GM23248 (cell line): ENCODE measurements at regions not wholly inside any gene's neighbourhood (a gene's known extent, or its start where the extent isn't known, plus 50 kb on each side); places are given as distances from the start of the nearest gene placed in this dataset.

Experiments used
- DNase-seq: peaks from one replicate; pipeline ENCODE4 v3.0.0-alpha.2; 2015
- H2AFZ ChIP-seq: fragments of 200-600 bp; sonication (generic); 2 replicates; pipeline ENCODE4 v1.6.1; 2016; ENCODE audit warnings: antibody characterized with exemption
- H3F3A ChIP-seq: fragments of 200-600 bp; sonication (generic); 2 replicates; pipeline ENCODE4 v1.6.1; 2016; ENCODE audit warnings: mild to moderate bottlenecking, antibody characterized with exemption, mixed run types; ENCODE audit not compliant: insufficient read depth
- H3K27ac ChIP-seq: fragments of 200-600 bp; sonication (generic); 2 replicates; pipeline ENCODE4 v1.5.1; 2016; ENCODE audit warnings: mild to moderate bottlenecking
- H3K27me3 ChIP-seq: fragments of 200-600 bp; sonication (generic); replicated peaks from 2 replicates; pipeline ENCODE4 v1.6.1; 2016; ENCODE audit warnings: mild to moderate bottlenecking; ENCODE audit not compliant: insufficient read depth
- H3K36me3 ChIP-seq: fragments of 200-600 bp; sonication (generic); 2 replicates; pipeline ENCODE4 v1.6.1; 2016; ENCODE audit warnings: low read depth, mild to moderate bottlenecking
- H3K4me1 ChIP-seq: fragments of 200-600 bp; sonication (generic); 2 replicates; pipeline ENCODE4 v1.6.1; 2016; ENCODE audit warnings: mild to moderate bottlenecking; ENCODE audit not compliant: insufficient read depth
- H3K4me2 ChIP-seq: fragments of 200-600 bp; sonication (generic); one replicate; pipeline ENCODE4 v1.6.1; 2016; ENCODE audit warnings: mild to moderate bottlenecking; ENCODE audit not compliant: unreplicated experiment
- H3K4me3 ChIP-seq: fragments of 200-600 bp; sonication (generic); 2 replicates; pipeline ENCODE4 v1.5.1; 2016; ENCODE audit warnings: mild to moderate bottlenecking
- H3K79me2 ChIP-seq: fragments of 200-600 bp; sonication (generic); 2 replicates; pipeline ENCODE4 v1.6.1; 2016; ENCODE audit warnings: mild to moderate bottlenecking; ENCODE audit not compliant: insufficient read depth
- H3K9ac ChIP-seq: fragments of 200-600 bp; sonication (generic); 2 replicates; pipeline ENCODE4 v1.6.1; 2016; ENCODE audit warnings: mild to moderate bottlenecking
- H3K9me2 ChIP-seq: fragments of 200-600 bp; sonication (generic); 2 replicates; pipeline ENCODE4 v1.6.1; 2016; ENCODE audit warnings: mixed run types, mild to moderate bottlenecking, moderate library complexity; ENCODE audit not compliant: insufficient read depth
- H3K9me3 ChIP-seq: fragments of 200-600 bp; sonication (generic); one replicate; pipeline ENCODE4 v1.6.1; 2017; ENCODE audit warnings: low read depth
- H4K20me1 ChIP-seq: fragments of 200-600 bp; sonication (generic); 2 replicates; pipeline ENCODE4 v1.6.0; 2016; ENCODE audit not compliant: insufficient read depth
- EZH2 ChIP-seq: fragments of 200-600 bp; sonication (generic); IDR thresholded peaks from 2 replicates; pipeline ENCODE4 v1.6.1; 2018; ENCODE audit warnings: antibody characterized with exemption, mild to moderate bottlenecking; ENCODE audit not compliant: insufficient read depth, poor library complexity, severe bottlenecking
- EZH2phosphoT487 ChIP-seq: fragments of 200-600 bp; sonication (generic); IDR thresholded peaks from 2 replicates; pipeline ENCODE4 v1.6.1; 2018; ENCODE audit warnings: antibody characterized with exemption, moderate library complexity, mild to moderate bottlenecking, low read depth; ENCODE audit not compliant: insufficient read depth
- WGBS, 2 experiments: methylation state at CpG; one replicate each; pipeline ENCODE4 v1.1.6; 2015 to 2017; ENCODE audit warnings: low lambda C conversion rate in 2 of 2, low coverage in 1 of 2; ENCODE audit errors: missing lambda C conversion rate in 2 of 2; 5-methylcytosine and 5-hydroxymethylcytosine counted together
- in situ Hi-C: fragments of 300-500 bp; cut with MboI; formaldehyde crosslinking; loops from 2 replicates; pipeline ENCODE4 v1.15.0; 2020

DNA sequence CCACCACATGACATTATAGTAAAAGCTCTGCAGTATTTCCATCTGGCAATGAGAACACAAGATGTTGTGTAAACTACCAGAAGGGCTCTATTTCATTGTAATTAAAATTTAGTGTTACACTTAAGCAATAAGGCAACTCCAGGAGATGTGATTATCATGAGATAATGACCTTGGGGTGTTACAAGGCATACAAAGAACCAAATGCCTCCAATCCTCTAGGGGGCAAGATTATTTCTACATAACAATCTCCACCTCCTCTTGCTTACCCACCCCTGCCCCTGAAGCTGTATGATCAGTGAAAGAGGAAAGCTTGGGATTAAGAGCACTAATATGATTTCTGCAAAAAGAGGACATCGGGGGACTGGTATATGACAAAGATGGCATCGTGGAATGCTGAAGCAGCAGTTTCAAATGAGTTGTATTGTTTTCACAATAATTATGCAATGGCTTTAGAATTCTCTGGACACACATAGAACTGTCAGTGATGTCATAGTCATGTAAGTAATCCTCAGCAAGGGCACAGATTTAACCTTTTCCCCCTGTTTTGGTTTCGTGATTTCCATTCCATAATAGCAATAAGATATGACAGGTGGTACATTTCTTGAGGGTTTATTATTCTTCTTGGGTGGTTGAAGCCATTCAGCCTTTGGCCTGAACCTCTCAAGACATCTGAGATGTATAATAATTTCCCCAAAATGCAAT, 295.3 kb downstream of the MZT1 start:
- H4K20me1 ChIP-seq, result no peaks in the 10 kb centered on the region
- H3K9ac ChIP-seq, result no peak overlapping the region
- H2AFZ ChIP-seq, result no peak overlapping the region
- H3K9me3 ChIP-seq, result no peaks in the 10 kb centered on the region
- no peaks in the 10 kb centered on the region for H3K27me3 ChIP-seq
- no peak overlapping the region for H3K4me2 ChIP-seq
- H3K4me3 ChIP-seq, result no peak overlapping the region
- H3K36me3 ChIP-seq, result no peaks in the 10 kb centered on the region
- DNase-seq, result no peak
- WGBS, 2 experiments, result 36 to 42% methylated on average over 3 of the region's 3 CpGs
- no peaks in the 10 kb centered on the region for H3K79me2 ChIP-seq
- H3K4me1 ChIP-seq, result no peaks in the 10 kb centered on the region
- in situ Hi-C loops, result no loop called here
- no peaks in the 10 kb centered on the region for H3K9me2 ChIP-seq
- H3K27ac ChIP-seq, result no peak overlapping the region
- TF ChIP-seq EZH2 (no peak), EZH2phosphoT487 (no peak)
- no peaks in the 10 kb centered on the region for H3F3A ChIP-seq

DNA sequence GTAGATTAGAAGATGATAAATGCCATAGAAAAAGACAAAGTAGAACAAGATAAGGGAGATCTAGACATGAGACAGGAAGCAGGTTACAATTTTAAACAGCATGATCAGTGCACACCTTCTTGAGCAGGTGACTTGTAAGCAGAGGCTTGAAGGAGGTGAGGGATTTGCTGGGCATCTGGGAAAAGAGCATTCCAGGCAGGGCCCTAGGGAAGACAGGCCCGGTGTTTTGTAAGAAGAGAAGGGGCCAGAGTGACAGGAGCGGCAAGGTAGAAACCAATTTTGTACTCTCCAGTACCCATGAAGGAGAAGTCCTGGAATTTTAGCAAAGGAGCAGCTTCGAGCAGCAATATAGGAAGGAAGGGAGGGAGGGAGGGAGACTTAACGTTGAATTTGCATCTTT, 296.5 kb downstream of the MZT1 start:
- TF ChIP-seq EZH2 (no peak), EZH2phosphoT487 (no peak)
- no peaks in the 10 kb centered on the region for H3K9me2 ChIP-seq
- H4K20me1 ChIP-seq, result no peaks in the 10 kb centered on the region
- H3K9ac ChIP-seq, result no peak overlapping the region
- H3K4me1 ChIP-seq, result no peaks in the 10 kb centered on the region
- no peaks in the 10 kb centered on the region for H3K36me3 ChIP-seq
- no peak for DNase-seq
- WGBS, 2 experiments, result 15 to 16% methylated on average over 4 of the region's 4 CpGs
- H3K9me3 ChIP-seq, result no peaks in the 10 kb centered on the region
- H2AFZ ChIP-seq, result no peak overlapping the region
- no peak overlapping the region for H3K27ac ChIP-seq
- H3K4me3 ChIP-seq, result no peak overlapping the region
- in situ Hi-C loops, result no loop called here
- no peak overlapping the region for H3K4me2 ChIP-seq
- H3K27me3 ChIP-seq, result no peaks in the 10 kb centered on the region
- H3F3A ChIP-seq, result no peaks in the 10 kb centered on the region
- no peaks in the 10 kb centered on the region for H3K79me2 ChIP-seq

DNA sequence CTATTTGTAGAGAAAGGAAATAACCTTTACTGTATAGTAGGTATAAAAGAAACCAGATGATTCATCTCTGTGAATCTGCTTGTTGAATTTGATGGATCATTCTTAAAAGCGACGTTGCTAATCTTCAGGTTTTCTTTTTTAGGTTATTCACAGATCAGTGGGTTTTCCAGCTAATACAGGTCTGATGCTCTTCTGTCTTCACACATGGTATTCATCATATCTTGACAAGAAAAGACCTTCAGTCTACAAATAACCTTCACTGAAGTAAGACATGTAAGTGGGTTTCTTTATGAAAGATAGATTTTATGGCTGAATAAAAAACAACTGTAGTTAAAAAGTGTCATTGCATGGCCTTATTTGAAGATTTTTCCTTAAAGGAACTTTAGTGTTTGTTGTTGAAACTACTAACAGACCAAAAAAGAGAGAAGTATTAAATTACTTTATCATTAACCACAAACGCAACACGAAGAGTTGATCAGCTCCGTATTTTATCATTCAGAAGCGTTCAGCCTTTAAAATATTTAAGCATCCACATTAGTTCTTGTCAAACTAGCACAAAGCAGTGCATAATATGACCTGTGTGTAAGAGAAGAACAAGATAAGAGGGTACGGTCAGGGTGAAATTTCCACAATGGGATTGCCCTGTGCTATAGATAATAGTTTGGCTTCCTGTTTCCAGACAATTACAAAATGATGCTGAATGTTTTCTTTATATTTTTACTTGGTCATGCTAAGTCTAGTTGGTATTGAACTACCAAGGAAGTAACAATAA, 299.5 kb downstream of the MZT1 start:
- H3K27ac ChIP-seq, result no peak overlapping the region
- H3K4me3 ChIP-seq, result no peak overlapping the region
- H4K20me1 ChIP-seq, result no peaks in the 10 kb centered on the region
- H3K36me3 ChIP-seq, result no peaks in the 10 kb centered on the region
- no peaks in the 10 kb centered on the region for H3F3A ChIP-seq
- no peaks in the 10 kb centered on the region for H3K79me2 ChIP-seq
- no peaks in the 10 kb centered on the region for H3K9me3 ChIP-seq
- WGBS, 2 experiments, result 24 to 29% methylated on average over 7 of the region's 7 CpGs
- no peaks in the 10 kb centered on the region for H3K4me1 ChIP-seq
- H3K9me2 ChIP-seq, result no peaks in the 10 kb centered on the region
- no peak overlapping the region for H3K4me2 ChIP-seq
- no peaks in the 10 kb centered on the region for H3K27me3 ChIP-seq
- in situ Hi-C loops, result no loop called here
- no peak for DNase-seq
- H3K9ac ChIP-seq, result no peak overlapping the region
- TF ChIP-seq EZH2 (no peak), EZH2phosphoT487 (no peak)
- no peak overlapping the region for H2AFZ ChIP-seq

DNA sequence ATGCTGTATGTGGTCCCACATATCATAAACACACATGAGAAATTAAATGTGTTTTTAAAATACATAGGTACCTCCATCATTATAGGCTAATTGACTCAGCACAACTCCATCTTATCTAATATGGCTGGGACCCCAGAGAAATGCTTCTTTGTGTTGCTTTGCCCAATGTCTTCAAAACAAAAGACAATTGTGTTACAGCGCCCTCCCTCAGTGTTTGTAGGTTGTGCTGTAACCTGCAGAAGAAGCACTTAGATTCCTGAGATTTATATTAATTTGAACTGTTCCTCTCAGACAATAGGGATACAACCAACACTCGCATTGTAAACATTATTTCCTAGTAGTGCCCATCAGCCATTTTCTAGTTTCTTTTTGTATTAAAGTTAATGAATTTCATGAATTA, 303.4 kb downstream of the MZT1 start:
- H3K4me1 ChIP-seq, result no peaks in the 10 kb centered on the region
- no peak overlapping the region for H3K27ac ChIP-seq
- no peak overlapping the region for H2AFZ ChIP-seq
- no peaks in the 10 kb centered on the region for H3K9me2 ChIP-seq
- H3K27me3 ChIP-seq, result no peaks in the 10 kb centered on the region
- TF ChIP-seq EZH2phosphoT487 (no peak), EZH2 (no peak)
- H3K79me2 ChIP-seq, result no peaks in the 10 kb centered on the region
- H3K4me3 ChIP-seq, result no peak overlapping the region
- H3K36me3 ChIP-seq, result no peaks in the 10 kb centered on the region
- H3K9ac ChIP-seq, result no peak overlapping the region
- in situ Hi-C loops, result no loop called here
- no peak overlapping the region for H3K4me2 ChIP-seq
- H3F3A ChIP-seq, result no peaks in the 10 kb centered on the region
- no peaks in the 10 kb centered on the region for H4K20me1 ChIP-seq
- no peaks in the 10 kb centered on the region for H3K9me3 ChIP-seq
- WGBS, 2 experiments, result 27 to 33% methylated on average over 2 of the region's 2 CpGs
- DNase-seq, result no peak
